ENCODE measurements at regions not wholly inside any gene's neighbourhood (a gene's known extent, or its start where the extent isn't known, plus 50 kb on each side); places are given as distances from the start of the nearest gene placed in this dataset.

DNA sequence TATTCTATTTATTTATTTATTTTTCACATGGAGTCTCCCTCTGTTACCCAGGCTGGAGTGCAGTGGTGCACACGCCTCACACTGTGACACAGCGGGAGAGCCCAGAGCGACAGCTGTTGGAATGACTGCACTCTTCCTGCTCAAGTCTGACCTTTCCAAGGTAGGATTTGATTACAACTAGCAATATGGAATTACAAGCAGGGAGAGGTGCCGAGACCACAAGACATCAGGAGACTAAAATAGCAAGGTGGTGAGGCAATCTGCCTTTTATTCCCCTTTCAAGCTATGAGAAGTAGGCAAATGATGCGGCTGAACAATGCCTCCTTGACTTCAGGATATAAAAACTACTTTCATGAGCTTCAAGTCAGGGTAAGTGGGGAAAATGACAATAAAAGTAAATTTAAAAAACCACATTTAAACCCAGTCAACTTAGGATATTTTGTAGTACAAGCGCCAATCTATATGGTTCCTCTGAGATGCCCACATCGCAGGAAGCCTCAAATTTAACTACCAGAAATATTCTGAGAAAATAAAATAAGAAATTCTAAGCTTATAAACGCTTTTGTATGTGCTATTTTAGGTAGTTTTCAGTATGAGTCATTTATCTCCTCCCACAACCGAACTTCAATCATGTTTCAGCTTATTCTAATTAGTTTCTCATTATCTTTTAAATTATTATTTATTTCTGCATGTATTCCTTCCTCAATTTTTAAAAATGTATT, 146.9 kb upstream of the SGK1 start:
- POLR2A ChIA-PET, result no interaction called here
- TF ChIP-seq, protein P1, sequence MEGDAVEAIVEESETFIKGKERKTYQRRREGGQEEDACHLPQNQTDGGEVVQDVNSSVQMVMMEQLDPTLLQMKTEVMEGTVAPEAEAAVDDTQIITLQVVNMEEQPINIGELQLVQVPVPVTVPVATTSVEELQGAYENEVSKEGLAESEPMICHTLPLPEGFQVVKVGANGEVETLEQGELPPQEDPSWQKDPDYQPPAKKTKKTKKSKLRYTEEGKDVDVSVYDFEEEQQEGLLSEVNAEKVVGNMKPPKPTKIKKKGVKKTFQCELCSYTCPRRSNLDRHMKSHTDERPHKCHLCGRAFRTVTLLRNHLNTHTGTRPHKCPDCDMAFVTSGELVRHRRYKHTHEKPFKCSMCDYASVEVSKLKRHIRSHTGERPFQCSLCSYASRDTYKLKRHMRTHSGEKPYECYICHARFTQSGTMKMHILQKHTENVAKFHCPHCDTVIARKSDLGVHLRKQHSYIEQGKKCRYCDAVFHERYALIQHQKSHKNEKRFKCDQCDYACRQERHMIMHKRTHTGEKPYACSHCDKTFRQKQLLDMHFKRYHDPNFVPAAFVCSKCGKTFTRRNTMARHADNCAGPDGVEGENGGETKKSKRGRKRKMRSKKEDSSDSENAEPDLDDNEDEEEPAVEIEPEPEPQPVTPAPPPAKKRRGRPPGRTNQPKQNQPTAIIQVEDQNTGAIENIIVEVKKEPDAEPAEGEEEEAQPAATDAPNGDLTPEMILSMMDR (IDR thresholded peaks at IDR 0.05; ENCODE audit: insufficient read depth in 1 of 2, low read depth in 1 of 2, low read length in 1 of 2, severe bottlenecking in 1 of 2, unreplicated experiment in 1 of 2), result no peak
- H3K4me1 ChIP-seq, result peaks cover 22% of the 10 kb centered on the region
- no peak for DNase-seq
- H3K4me3 ChIP-seq (ENCODE audit: low read depth, low read length), result no peak overlapping the region
- intact Hi-C loops (cut with micrococcal nuclease; ENCODE audit: unreplicated experiment), result no loop called here
- H3K27me3 ChIP-seq (replicated peaks; ENCODE audit: control insufficient read depth, insufficient read depth, low read length), result no peaks in the 10 kb centered on the region
- peaks cover 9% of the 10 kb centered on the region for H3K4me1 Mint-ChIP-seq (ENCODE audit: low read depth, unreplicated experiment)
- no peak overlapping the region for H3K27ac Mint-ChIP-seq (ENCODE audit: unreplicated experiment)
- peaks cover 6% of the 10 kb centered on the region for H3K9me3 Mint-ChIP-seq (ENCODE audit: unreplicated experiment)
- no peaks in the 10 kb centered on the region for H3K36me3 ChIP-seq (ENCODE audit: control insufficient read depth, insufficient read depth, low read length)
- no peak overlapping the region for H3K4me3 Mint-ChIP-seq (ENCODE audit: unreplicated experiment)
- no peaks in the 10 kb centered on the region for H3K27me3 Mint-ChIP-seq (ENCODE audit: insufficient read depth, unreplicated experiment)
- no peaks in the 10 kb centered on the region for H3K36me3 Mint-ChIP-seq (ENCODE audit: insufficient read depth, unreplicated experiment)
- no peaks in the 10 kb centered on the region for H3K9me3 ChIP-seq
- CTCF ChIA-PET, result no interaction called here
- BruUV-seq (replicated peaks), result no TSS peak

DNA sequence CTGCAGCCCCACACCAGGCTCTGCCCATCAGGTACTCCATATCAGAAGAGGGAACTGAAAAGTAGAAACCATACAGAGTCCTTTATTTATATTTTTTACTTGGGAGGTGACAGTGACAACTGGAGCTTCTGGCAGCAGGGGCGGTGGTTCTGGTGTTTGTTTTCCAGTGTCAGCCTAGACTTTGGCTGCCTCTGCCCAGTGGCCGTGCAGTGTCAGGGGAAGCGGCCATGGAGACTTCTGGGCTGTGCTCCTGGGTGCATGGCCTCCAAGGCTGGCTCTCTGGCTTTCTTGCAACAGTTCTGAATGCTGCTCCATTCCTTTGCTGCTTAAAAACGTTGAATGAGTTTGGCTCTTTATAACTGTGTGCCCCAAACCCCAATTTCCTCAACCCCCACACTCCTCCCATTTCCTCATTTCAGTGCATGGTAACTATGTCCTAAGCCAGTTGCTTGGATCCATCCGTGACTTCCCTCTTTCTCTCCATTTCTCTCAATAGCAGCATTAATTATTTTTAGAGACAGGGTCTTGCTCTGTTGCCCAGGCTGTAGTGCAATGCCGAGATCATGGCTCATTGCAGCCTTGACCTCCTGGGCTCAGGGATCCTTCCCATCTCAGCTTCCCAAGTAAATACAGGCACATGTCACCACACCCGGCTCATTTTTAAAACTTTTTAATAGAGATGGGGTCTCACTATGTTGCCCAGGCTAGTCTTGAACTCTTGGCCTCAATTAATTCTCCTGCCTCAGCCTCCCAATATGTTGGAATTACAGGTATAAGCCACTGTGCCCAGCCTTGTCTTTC, 141.1 kb upstream of the SGK1 start:
- DNase-seq, result no peak
- CTCF ChIA-PET, result no interaction called here
- H3K36me3 ChIP-seq (ENCODE audit: control insufficient read depth, insufficient read depth, low read length), result no peaks in the 10 kb centered on the region
- intact Hi-C loops (cut with micrococcal nuclease; ENCODE audit: unreplicated experiment), result loop anchor here (10.0 kb wide), 1 partner anchor 366 kb away; no protein-coding TSS in a partner anchor
- peaks cover 9% of the 10 kb centered on the region for H3K9me3 Mint-ChIP-seq (ENCODE audit: unreplicated experiment)
- H3K4me1 ChIP-seq, result peaks cover 21% of the 10 kb centered on the region
- no peaks in the 10 kb centered on the region for H3K27me3 Mint-ChIP-seq (ENCODE audit: insufficient read depth, unreplicated experiment)
- no peaks in the 10 kb centered on the region for H3K9me3 ChIP-seq
- H3K27ac Mint-ChIP-seq (ENCODE audit: unreplicated experiment), result no peak overlapping the region
- no peak overlapping the region for H3K4me3 Mint-ChIP-seq (ENCODE audit: unreplicated experiment)
- BruUV-seq (replicated peaks), result no TSS peak
- peaks cover 19% of the 10 kb centered on the region for H3K4me1 Mint-ChIP-seq (ENCODE audit: low read depth, unreplicated experiment)
- no peaks in the 10 kb centered on the region for H3K27me3 ChIP-seq (replicated peaks; ENCODE audit: control insufficient read depth, insufficient read depth, low read length)
- no peaks in the 10 kb centered on the region for H3K36me3 Mint-ChIP-seq (ENCODE audit: insufficient read depth, unreplicated experiment)
- TF ChIP-seq, protein P1 (IDR thresholded peaks at IDR 0.05; ENCODE audit: insufficient read depth in 1 of 2, low read depth in 1 of 2, low read length in 1 of 2, severe bottlenecking in 1 of 2, unreplicated experiment in 1 of 2), result no peak
- POLR2A ChIA-PET, result no interaction called here
- H3K4me3 ChIP-seq (ENCODE audit: low read depth, low read length), result no peak overlapping the region

DNA sequence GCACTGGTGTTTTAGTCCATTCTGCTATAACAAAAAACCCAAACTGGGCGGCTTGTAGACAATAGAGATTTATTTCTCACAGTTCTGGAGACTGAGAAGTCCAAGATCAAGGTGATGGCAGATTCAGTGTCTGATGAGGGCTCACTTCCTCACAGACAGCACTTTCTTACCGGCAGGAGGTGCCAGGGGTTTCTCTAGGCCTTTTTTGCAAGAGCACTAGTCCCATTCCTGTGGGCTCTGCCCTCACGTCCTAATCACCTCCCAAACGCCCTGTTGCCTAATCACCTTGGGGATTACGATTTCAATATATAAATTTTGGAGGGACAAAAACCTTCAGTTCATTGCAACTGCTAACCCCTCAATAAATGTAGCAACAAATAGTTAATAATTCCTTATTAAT, 140.0 kb upstream of the SGK1 start:
- no peaks in the 10 kb centered on the region for H3K36me3 ChIP-seq (ENCODE audit: control insufficient read depth, insufficient read depth, low read length)
- Mint-ChIP-seq H3K9me3 (ENCODE audit: unreplicated experiment) (peaks cover 9% of the 10 kb centered on the region), H3K27ac (ENCODE audit: unreplicated experiment) (no peak overlapping the region), H3K36me3 (ENCODE audit: insufficient read depth, unreplicated experiment) (no peaks in the 10 kb centered on the region), H3K4me1 (ENCODE audit: low read depth, unreplicated experiment) (peaks cover 18% of the 10 kb centered on the region), H3K27me3 (ENCODE audit: insufficient read depth, unreplicated experiment) (no peaks in the 10 kb centered on the region), H3K4me3 (ENCODE audit: unreplicated experiment) (no peak overlapping the region)
- intact Hi-C loops (cut with micrococcal nuclease; ENCODE audit: unreplicated experiment), result loop anchor here (10.0 kb wide), 1 partner anchor 367 kb away; no protein-coding TSS in a partner anchor
- POLR2A ChIA-PET, result no interaction called here
- H3K4me3 ChIP-seq (ENCODE audit: low read depth, low read length), result no peak overlapping the region
- TF ChIP-seq, protein P1 (IDR thresholded peaks at IDR 0.05; ENCODE audit: insufficient read depth in 1 of 2, low read depth in 1 of 2, low read length in 1 of 2, severe bottlenecking in 1 of 2, unreplicated experiment in 1 of 2), result no peak
- DNase-seq, result no peak
- no peaks in the 10 kb centered on the region for H3K9me3 ChIP-seq
- BruUV-seq (replicated peaks), result no TSS peak
- H3K27me3 ChIP-seq (replicated peaks; ENCODE audit: control insufficient read depth, insufficient read depth, low read length), result no peaks in the 10 kb centered on the region
- CTCF ChIA-PET, result no interaction called here
- peaks cover 26% of the 10 kb centered on the region for H3K4me1 ChIP-seq

Measured in Caco-2 (cell line).